AG08395 (cell line): ENCODE measurements at regions not wholly inside any gene's neighbourhood (a gene's known extent, or its start where the extent isn't known, plus 50 kb on each side); places are given as distances from the start of the nearest gene placed in this dataset.

Experiments used
- DNase-seq: peaks from one replicate; pipeline ENCODE4 v3.0.0; 2012; ENCODE audit warnings: mixed read lengths, low spot score

GRCh38 chr15:95448531-95449229 is 881.8 kb upstream of the NR2F2 start:
- peak; percentile 15 for DNase-seq

- DNase-seq = no peak
Observed at GRCh38 chr15:95449230-95449628, 881.3 kb upstream of the NR2F2 start.

GRCh38 chr15:95450413-95450812 is 880.1 kb upstream of the NR2F2 start:
- no peak for DNase-seq

GRCh38 chr15:95451938-95452337 is 878.6 kb upstream of the NR2F2 start:
- no peak for DNase-seq

GRCh38 chr15:95454403-95455262 is 875.9 kb upstream of the NR2F2 start:
- no peak for DNase-seq

- no peak for DNase-seq
Observed at GRCh38 chr15:95457520-95457919, 873.0 kb upstream of the NR2F2 start.

- DNase-seq = no peak
Observed at GRCh38 chr15:95458721-95459120, 871.8 kb upstream of the NR2F2 start.

- DNase-seq = no peak
Observed at GRCh38 chr15:95459273-95459672, 871.2 kb upstream of the NR2F2 start.

GRCh38 chr15:95464509-95464908 is 866.0 kb upstream of the NR2F2 start:
- no peak for DNase-seq

GRCh38 chr15:95468820-95469219 is 861.7 kb upstream of the NR2F2 start:
- no peak for DNase-seq

GRCh38 chr15:95469496-95470000 is 861.0 kb upstream of the NR2F2 start:
- DNase-seq = no peak

- DNase-seq = no peak
Observed at GRCh38 chr15:95470529-95470928, 860.0 kb upstream of the NR2F2 start.

GRCh38 chr15:95470997-95471689 is 859.4 kb upstream of the NR2F2 start:
- no peak for DNase-seq

- DNase-seq = no peak
Observed at GRCh38 chr15:95471690-95472086, 858.8 kb upstream of the NR2F2 start.

- no peak for DNase-seq
Observed at GRCh38 chr15:95475067-95475466, 855.4 kb upstream of the NR2F2 start.

- no peak for DNase-seq
Observed at GRCh38 chr15:95479308-95479707, 851.2 kb upstream of the NR2F2 start.

GRCh38 chr15:95485367-95485766 is 845.1 kb upstream of the NR2F2 start:
- DNase-seq = no peak

- no peak for DNase-seq
Observed at GRCh38 chr15:95486224-95486623, 844.3 kb upstream of the NR2F2 start.

- DNase-seq = no peak
Observed at GRCh38 chr15:95489103-95489502, 841.4 kb upstream of the NR2F2 start.

- DNase-seq = no peak
Observed at GRCh38 chr15:95492388-95493070, 838.0 kb upstream of the NR2F2 start.

- DNase-seq = no peak
Observed at GRCh38 chr15:95494971-95495541, 835.4 kb upstream of the NR2F2 start.

- no peak for DNase-seq
Observed at GRCh38 chr15:95497634-95498033, 832.9 kb upstream of the NR2F2 start.
